CD8-positive, alpha-beta memory T cell (primary cell): ENCODE measurements at regions not wholly inside any gene's neighbourhood (a gene's known extent, or its start where the extent isn't known, plus 50 kb on each side); places are given as distances from the start of the nearest gene placed in this dataset.
"Not testable (repeated sequence)": the region's sequence is repeated elsewhere in the genome, so short reads cannot be mapped to it uniquely, and the experiment has no call there.

ENCODE experiments used
- CTCF ChIA-PET: fragments of 350-600 bp; sonication (Branson Sonifier 250); formaldehyde crosslinking; loops from one replicate; lab custom pipeline; 2021; ENCODE audit warnings: antibody characterized with exemption; lab: Charles Lee
- POLR2A ChIA-PET: fragments of 350-600 bp; sonication (Branson Sonifier 250); formaldehyde crosslinking; loops from one replicate; lab custom pipeline; 2021; ENCODE audit warnings: antibody characterized with exemption; lab: Charles Lee
- DNase-seq, 5 donors: peaks; one replicate each; pipeline versions ENCODE4 v3.0.0 to v3.0.0-alpha.2; 2020 to 2022; ENCODE audit warnings: mixed read lengths in 1 of 5
- H3K27ac ChIP-seq: one replicate; pipeline ENCODE4 v1.7.0; 2013; ENCODE audit warnings: low read depth, mild to moderate bottlenecking, low read length, moderate library complexity
- H3K27me3 ChIP-seq: 2 replicates; pipeline ENCODE4 v1.7.0; 2013; ENCODE audit warnings: low read length, mild to moderate bottlenecking; ENCODE audit not compliant: insufficient read depth, poor library complexity, severe bottlenecking
- H3K36me3 ChIP-seq: 2 replicates; pipeline ENCODE4 v1.7.0; 2013; ENCODE audit warnings: mild to moderate bottlenecking, low read length, moderate library complexity; ENCODE audit not compliant: insufficient read depth
- H3K4me1 ChIP-seq: 2 replicates; pipeline ENCODE4 v1.7.0; 2013; ENCODE audit warnings: mild to moderate bottlenecking, low read length, moderate library complexity; ENCODE audit not compliant: insufficient read depth
- H3K4me3 ChIP-seq: 2 replicates; pipeline ENCODE4 v1.7.0; 2013; ENCODE audit warnings: mild to moderate bottlenecking, low read length
- H3K9me3 ChIP-seq: 2 replicates; pipeline ENCODE4 v1.7.0; 2013; ENCODE audit warnings: mild to moderate bottlenecking, low read length
- H3K27ac Mint-ChIP-seq, 8 donors: one replicate each; pipeline ENCODE4 v1.8.0; 2020 to 2021; ENCODE audit warnings: mixed read lengths in 8 of 8, mild to moderate bottlenecking in 6 of 8, inconsistent platforms in 3 of 8, moderate library complexity in 3 of 8
- H3K27me3 Mint-ChIP-seq, 2 donors: one replicate each; pipeline ENCODE4 v1.8.0; 2020 to 2021; ENCODE audit warnings: mixed read lengths in 2 of 2, mild to moderate bottlenecking in 1 of 2, moderate library complexity in 1 of 2
- H3K36me3 Mint-ChIP-seq, 3 donors: one replicate each; pipeline ENCODE4 v1.8.0; 2020 to 2021; ENCODE audit warnings: mixed read lengths in 3 of 3, inconsistent platforms in 1 of 3, mild to moderate bottlenecking in 1 of 3
- H3K4me1 Mint-ChIP-seq, 3 donors: one replicate each; pipeline ENCODE4 v1.8.0; 2020 to 2021; ENCODE audit warnings: mixed read lengths in 3 of 3, inconsistent platforms in 1 of 3, mild to moderate bottlenecking in 1 of 3
- H3K4me3 Mint-ChIP-seq, 7 donors: one replicate each; pipeline ENCODE4 v1.8.0; 2020 to 2021; ENCODE audit warnings: mixed read lengths in 7 of 7, mild to moderate bottlenecking in 6 of 7, moderate library complexity in 4 of 7, inconsistent platforms in 2 of 7
- H3K9me3 Mint-ChIP-seq, 5 donors: one replicate each; pipeline ENCODE4 v1.8.0; 2020 to 2022; ENCODE audit warnings: mixed read lengths in 5 of 5, mild to moderate bottlenecking in 3 of 5, moderate library complexity in 2 of 5, inconsistent platforms in 1 of 5

DNA sequence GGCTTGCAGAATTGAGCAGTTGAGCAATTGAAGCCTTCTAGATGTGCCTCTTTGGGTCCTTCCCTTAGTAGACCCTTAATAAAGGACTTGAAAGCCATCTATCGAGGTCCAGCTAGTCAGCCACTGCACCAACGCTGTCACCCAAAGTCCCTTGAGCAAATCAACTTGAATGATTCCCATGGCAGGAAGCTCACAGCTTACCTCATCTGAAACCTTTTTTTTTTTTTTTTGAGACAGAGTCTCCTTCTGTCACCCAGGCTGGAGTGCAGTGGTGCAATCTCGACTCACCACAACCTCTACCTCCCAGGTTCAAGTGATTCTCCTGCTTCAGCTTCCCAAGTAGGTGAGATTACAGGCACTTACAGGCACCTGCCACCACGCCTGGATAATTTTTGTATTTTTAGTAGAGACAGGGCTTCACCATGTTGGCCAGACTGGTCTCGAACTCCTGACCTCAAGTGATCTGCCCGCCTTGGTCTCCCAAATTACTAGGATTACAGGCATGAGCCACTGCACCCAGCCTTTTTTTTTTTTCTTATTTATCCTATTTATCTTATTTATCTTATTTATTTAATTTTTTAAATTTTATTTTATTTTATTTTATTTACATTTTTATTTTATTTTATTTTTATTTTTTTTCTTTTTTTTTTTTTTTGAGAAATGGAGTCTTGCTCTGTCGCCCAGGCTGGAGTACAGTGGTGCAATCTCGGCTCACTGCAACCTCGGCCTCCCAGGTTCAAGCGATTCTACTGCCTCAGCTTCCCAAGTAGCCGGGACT, 143.8 kb downstream of the NUFIP1 start:
- H3K27ac Mint-ChIP-seq, H3K27ac ChIP-seq, H3K36me3 Mint-ChIP-seq, DNase-seq, H3K9me3 ChIP-seq, H3K4me3 ChIP-seq, H3K9me3 Mint-ChIP-seq, CTCF ChIA-PET, H3K4me1 ChIP-seq, H3K4me3 Mint-ChIP-seq, H3K36me3 ChIP-seq, H3K27me3 ChIP-seq, H3K4me1 Mint-ChIP-seq: not testable (repeated sequence)
- POLR2A ChIA-PET: interaction anchor here (0.6 kb wide), 1 partner anchor 72 kb away, joined by 4 read pairs; no protein-coding TSS in a partner anchor
- H3K27me3 Mint-ChIP-seq: peaks cover 7 to 18% of the 10 kb centered on the region in 2 donors

DNA sequence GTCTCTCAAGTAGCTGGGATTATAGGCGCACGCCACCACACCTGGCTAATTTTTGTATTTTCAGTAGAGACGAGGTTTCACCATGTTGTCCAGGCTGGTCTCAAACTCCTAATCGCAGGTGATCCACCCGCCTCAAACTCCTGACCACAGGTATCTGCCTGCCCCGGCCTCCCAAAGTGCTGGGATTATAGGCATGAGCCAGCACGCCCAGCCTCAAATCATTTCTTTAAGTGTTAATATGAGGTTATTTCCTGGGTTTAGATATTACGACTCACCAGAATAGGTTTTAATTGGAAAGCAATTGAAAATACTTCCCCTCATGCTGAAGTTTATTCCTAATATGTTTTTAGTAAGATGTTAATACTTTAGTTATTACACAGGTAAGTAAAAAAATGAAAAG, 144.5 kb downstream of the NUFIP1 start:
- H3K27ac ChIP-seq: no peak overlapping the region
- no peak overlapping the region for H3K27ac Mint-ChIP-seq
- H3K4me3 ChIP-seq: no peak overlapping the region
- H3K27me3 ChIP-seq: no peaks in the 10 kb centered on the region
- H3K36me3 ChIP-seq: no peaks in the 10 kb centered on the region
- H3K4me1 ChIP-seq: no peaks in the 10 kb centered on the region
- H3K9me3 ChIP-seq: no peaks in the 10 kb centered on the region
- H3K4me1 Mint-ChIP-seq: no peaks in the 10 kb centered on the region
- no peak overlapping the region for H3K4me3 Mint-ChIP-seq
- ChIA-PET POLR2A (no interaction called here), CTCF (no interaction called here)
- H3K9me3 Mint-ChIP-seq: no peaks in the 10 kb centered on the region
- H3K36me3 Mint-ChIP-seq: no peaks in the 10 kb centered on the region
- DNase-seq: no peak
- peaks cover 7 to 18% of the 10 kb centered on the region in 2 donors for H3K27me3 Mint-ChIP-seq

DNA sequence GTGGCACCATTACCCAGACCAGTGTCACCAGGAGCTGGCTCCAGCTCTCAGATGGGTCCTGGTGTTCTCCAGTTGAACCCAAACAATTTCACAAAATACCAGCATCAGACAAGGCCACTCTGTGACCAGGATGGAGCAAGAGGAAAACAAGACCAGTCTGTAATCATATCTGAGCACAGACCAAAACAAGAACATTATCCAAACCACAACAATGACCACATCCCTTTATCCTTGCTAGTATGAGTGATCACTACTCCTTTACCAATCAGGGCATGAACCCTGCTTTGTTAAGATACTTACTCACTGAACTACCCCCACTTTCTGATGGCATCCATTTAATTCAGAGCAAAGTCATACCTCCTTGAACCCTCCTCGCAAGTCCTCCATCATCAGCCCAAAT, 145.9 kb downstream of the NUFIP1 start:
- no peaks in the 10 kb centered on the region for H3K27me3 ChIP-seq
- H3K4me3 ChIP-seq: no peak overlapping the region
- Mint-ChIP-seq H3K36me3 (no peaks in the 10 kb centered on the region), H3K27me3 (peaks cover 7 to 14% of the 10 kb centered on the region in 2 donors), H3K4me3 (no peak overlapping the region), H3K27ac (no peak overlapping the region), H3K9me3 (no peaks in the 10 kb centered on the region), H3K4me1 (no peaks in the 10 kb centered on the region)
- no peak overlapping the region for H3K27ac ChIP-seq
- POLR2A ChIA-PET: no interaction called here
- no peaks in the 10 kb centered on the region for H3K9me3 ChIP-seq
- H3K4me1 ChIP-seq: no peaks in the 10 kb centered on the region
- no peaks in the 10 kb centered on the region for H3K36me3 ChIP-seq
- CTCF ChIA-PET: no interaction called here
- DNase-seq: no peak

DNA sequence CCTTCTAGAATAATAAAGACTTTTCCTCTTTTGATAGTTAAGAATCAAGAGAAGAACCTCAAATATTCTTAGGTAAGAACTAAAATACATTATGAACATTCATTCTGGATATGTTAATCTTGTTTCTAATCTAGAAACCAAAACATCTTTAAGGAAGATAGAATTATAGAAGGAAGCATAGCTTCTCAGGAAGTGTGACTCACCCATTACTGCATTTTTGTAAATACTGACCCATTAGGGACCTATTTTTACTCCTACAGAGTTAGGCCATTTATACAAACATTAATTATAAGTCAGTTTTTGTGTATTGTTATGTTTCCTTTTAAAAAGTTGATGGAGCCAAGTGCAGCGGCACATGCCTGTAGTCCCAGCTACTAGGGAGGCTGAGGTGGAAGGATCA, 147.1 kb downstream of the NUFIP1 start:
- H3K9me3 ChIP-seq: no peaks in the 10 kb centered on the region
- Mint-ChIP-seq H3K27ac (no peak overlapping the region), H3K9me3 (no peaks in the 10 kb centered on the region), H3K4me3 (no peak overlapping the region), H3K27me3 (peaks cover 7% of the 10 kb centered on the region in 2 donors), H3K4me1 (no peaks in the 10 kb centered on the region), H3K36me3 (no peaks in the 10 kb centered on the region)
- POLR2A ChIA-PET: no interaction called here
- CTCF ChIA-PET: no interaction called here
- no peaks in the 10 kb centered on the region for H3K4me1 ChIP-seq
- H3K36me3 ChIP-seq: no peaks in the 10 kb centered on the region
- no peak overlapping the region for H3K27ac ChIP-seq
- no peak for DNase-seq
- no peaks in the 10 kb centered on the region for H3K27me3 ChIP-seq
- H3K4me3 ChIP-seq: no peak overlapping the region

DNA sequence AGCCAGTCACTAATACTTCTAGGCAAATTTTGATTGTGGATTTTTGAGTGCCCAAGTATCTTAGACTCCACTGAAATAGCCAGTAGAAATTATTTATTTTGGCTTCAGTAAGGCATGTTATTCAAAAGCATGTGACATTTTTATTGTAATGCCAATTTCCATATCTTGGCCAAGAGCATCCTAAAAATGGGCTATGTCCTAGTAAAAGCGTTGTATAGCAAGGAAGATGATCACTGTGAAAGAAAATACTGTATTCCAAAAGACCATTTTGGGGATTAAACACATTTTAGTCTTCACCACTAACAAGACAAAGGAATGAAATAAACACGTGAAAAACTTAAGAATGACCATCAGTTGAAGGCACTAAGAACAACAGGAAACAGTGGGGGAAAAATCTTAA, 149.1 kb downstream of the NUFIP1 start:
- DNase-seq: no peak
- POLR2A ChIA-PET: no interaction called here
- H3K4me1 ChIP-seq: no peaks in the 10 kb centered on the region
- H3K4me3 Mint-ChIP-seq: no peak overlapping the region
- CTCF ChIA-PET: no interaction called here
- no peak overlapping the region for H3K4me3 ChIP-seq
- no peaks in the 10 kb centered on the region for H3K36me3 ChIP-seq
- no peak overlapping the region for H3K27ac Mint-ChIP-seq
- H3K27ac ChIP-seq: no peak overlapping the region
- H3K9me3 Mint-ChIP-seq: no peaks in the 10 kb centered on the region
- no peaks in the 10 kb centered on the region for H3K27me3 ChIP-seq
- H3K36me3 Mint-ChIP-seq: no peaks in the 10 kb centered on the region
- no peaks in the 10 kb centered on the region for H3K9me3 ChIP-seq
- peaks cover 2 to 10% of the 10 kb centered on the region in 2 donors for H3K27me3 Mint-ChIP-seq
- no peaks in the 10 kb centered on the region for H3K4me1 Mint-ChIP-seq

DNA sequence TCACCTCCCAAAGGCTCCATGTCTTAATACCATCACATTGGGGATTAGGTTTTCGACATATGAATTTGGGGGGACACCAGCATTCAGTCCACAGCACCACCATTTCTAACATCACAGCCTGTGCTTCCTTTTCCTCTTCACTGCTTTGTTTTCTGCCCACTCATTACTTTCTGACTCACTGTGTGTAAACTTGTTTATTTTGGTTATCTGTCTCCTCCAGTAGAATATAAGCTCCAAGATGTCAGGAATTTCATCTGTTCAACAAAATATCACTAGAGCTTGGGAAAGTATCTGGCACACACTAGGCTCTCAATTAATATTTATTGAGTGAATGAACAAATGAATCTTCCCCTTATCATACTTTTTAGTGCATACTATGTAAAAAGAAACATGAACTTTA, 152.0 kb downstream of the NUFIP1 start:
- Histone ChIP-seq H3K4me1 (no peaks in the 10 kb centered on the region), H3K4me3 (no peak overlapping the region), H3K36me3 (no peaks in the 10 kb centered on the region), H3K27ac (no peak overlapping the region), H3K9me3 (no peaks in the 10 kb centered on the region), H3K27me3 (no peaks in the 10 kb centered on the region)
- Mint-ChIP-seq H3K27ac (no peak overlapping the region), H3K9me3 (no peaks in the 10 kb centered on the region), H3K27me3 (peaks cover 3 to 4% of the 10 kb centered on the region in 2 donors), H3K4me3 (no peak overlapping the region), H3K36me3 (no peaks in the 10 kb centered on the region), H3K4me1 (no peaks in the 10 kb centered on the region)
- no peak for DNase-seq
- POLR2A ChIA-PET: no interaction called here
- CTCF ChIA-PET: interaction anchor here (2.1 kb wide), 1 partner anchor 81 kb away, joined by 5 read pairs; no protein-coding TSS in a partner anchor

DNA sequence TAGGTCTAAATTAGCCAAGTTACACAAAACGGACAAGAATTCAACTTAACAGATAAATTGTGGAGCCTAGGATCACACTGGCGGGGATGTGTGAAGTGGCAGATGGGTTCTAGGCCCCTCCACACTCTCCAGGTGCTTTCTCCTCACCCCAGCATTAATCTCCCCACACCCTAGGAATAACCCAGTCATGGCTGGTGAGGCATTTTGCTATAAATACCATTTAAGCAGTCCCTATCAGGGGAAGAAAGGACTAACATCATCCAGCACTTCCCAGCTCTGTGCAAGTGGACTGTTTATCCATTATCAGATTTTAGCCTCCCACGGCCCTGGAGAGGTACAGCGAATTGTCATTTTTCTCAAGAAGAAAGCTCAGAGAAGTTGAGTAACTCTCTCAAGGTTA, 154.9 kb downstream of the NUFIP1 start:
- Mint-ChIP-seq H3K27ac (no peak overlapping the region), H3K9me3 (no peaks in the 10 kb centered on the region), H3K27me3 (peaks cover 4 to 10% of the 10 kb centered on the region in 2 donors), H3K4me3 (no peak overlapping the region), H3K4me1 (no peaks in the 10 kb centered on the region), H3K36me3 (no peaks in the 10 kb centered on the region)
- Histone ChIP-seq H3K4me1 (no peaks in the 10 kb centered on the region), H3K27ac (no peak overlapping the region), H3K4me3 (no peak overlapping the region), H3K9me3 (no peaks in the 10 kb centered on the region), H3K36me3 (no peaks in the 10 kb centered on the region), H3K27me3 (no peaks in the 10 kb centered on the region)
- ChIA-PET POLR2A (no interaction called here), CTCF (no interaction called here)
- DNase-seq: no peak

DNA sequence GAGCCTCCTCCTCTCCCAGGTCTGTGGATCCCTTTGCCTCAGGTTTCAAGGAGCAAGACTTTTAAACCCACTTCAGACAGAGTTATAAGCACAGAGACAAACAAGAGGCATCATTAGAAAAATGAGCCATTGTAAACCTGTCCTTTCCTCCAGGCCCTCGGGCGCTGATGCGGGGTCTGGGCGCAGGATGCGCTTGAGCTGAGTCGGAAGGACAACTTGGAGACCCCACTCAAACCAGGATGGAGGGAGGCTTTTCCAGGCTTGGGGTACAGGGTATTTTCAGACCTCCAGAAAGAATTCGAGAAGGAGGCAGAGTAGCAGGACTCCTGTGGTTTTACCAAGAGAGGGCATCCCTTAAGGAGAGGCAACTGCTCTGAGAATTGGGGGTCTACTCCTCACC, 155.6 kb downstream of the NUFIP1 start:
- POLR2A ChIA-PET: no interaction called here
- H3K4me3 ChIP-seq: no peak overlapping the region
- Mint-ChIP-seq H3K9me3 (no peaks in the 10 kb centered on the region), H3K36me3 (no peaks in the 10 kb centered on the region), H3K4me1 (no peaks in the 10 kb centered on the region), H3K27me3 (peaks cover 4 to 10% of the 10 kb centered on the region in 2 donors), H3K4me3 (no peak overlapping the region), H3K27ac (no peak overlapping the region)
- no peaks in the 10 kb centered on the region for H3K9me3 ChIP-seq
- H3K27me3 ChIP-seq: no peaks in the 10 kb centered on the region
- no peaks in the 10 kb centered on the region for H3K4me1 ChIP-seq
- H3K27ac ChIP-seq: no peak overlapping the region
- DNase-seq: no peak
- CTCF ChIA-PET: no interaction called here
- no peaks in the 10 kb centered on the region for H3K36me3 ChIP-seq
